Esophagus squamous epithelium (tissue), 4 donors: ENCODE measurements at regions not wholly inside any gene's neighbourhood (a gene's known extent, or its start where the extent isn't known, plus 50 kb on each side); places are given as distances from the start of the nearest gene placed in this dataset.

Experiments used
- POLR2A ChIP-seq, 4 donors: fragments of 450-650 bp; IDR thresholded peaks; one replicate each; pipeline ENCODE4 v1.6.1; 2017; ENCODE audit warnings: antibody characterized with exemption in 4 of 4, mild to moderate bottlenecking in 4 of 4, moderate library complexity in 3 of 4
- TF ChIP-seq, protein P1 (sequence below), 6 experiments: fragments of 450-650 bp in 4 of 6; fragments of 200-600 bp in 2 of 6; sonication (generic) in 2 of 6; IDR thresholded peaks; one replicate each; pipeline ENCODE4 v1.5.1; 2016 to 2019; ENCODE audit warnings: antibody characterized with exemption in 6 of 6, mild to moderate bottlenecking in 4 of 6, moderate library complexity in 4 of 6

DNA sequence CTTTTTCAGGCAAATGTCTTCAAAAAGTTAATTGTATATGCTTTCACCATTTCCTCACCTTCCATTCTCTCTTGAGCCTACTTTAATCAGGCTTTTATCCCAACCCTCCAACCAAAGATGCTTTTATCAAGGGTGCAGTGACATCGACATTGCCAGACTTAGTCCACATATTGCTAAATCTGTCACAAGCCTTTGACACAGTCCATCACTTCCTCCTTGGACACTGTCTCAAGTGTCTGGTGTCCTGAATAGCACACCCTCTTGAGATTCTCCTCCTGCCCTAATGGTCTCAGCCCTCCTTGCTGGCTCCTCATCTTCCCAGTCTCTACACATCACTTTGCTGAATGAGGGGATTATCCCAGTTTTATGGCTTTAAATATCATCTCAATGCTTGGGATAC, 147.5 kb upstream of the SLC39A10 start:
- TF ChIP-seq, protein P1, sequence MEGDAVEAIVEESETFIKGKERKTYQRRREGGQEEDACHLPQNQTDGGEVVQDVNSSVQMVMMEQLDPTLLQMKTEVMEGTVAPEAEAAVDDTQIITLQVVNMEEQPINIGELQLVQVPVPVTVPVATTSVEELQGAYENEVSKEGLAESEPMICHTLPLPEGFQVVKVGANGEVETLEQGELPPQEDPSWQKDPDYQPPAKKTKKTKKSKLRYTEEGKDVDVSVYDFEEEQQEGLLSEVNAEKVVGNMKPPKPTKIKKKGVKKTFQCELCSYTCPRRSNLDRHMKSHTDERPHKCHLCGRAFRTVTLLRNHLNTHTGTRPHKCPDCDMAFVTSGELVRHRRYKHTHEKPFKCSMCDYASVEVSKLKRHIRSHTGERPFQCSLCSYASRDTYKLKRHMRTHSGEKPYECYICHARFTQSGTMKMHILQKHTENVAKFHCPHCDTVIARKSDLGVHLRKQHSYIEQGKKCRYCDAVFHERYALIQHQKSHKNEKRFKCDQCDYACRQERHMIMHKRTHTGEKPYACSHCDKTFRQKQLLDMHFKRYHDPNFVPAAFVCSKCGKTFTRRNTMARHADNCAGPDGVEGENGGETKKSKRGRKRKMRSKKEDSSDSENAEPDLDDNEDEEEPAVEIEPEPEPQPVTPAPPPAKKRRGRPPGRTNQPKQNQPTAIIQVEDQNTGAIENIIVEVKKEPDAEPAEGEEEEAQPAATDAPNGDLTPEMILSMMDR (IDR thresholded peaks at IDR 0.05): no peak
- TF ChIP-seq POLR2A (IDR thresholded peaks at IDR 0.05): no peak
